Vagina (tissue), 2 donors: ENCODE measurements at regions not wholly inside any gene's neighbourhood (a gene's known extent, or its start where the extent isn't known, plus 50 kb on each side); places are given as distances from the start of the nearest gene placed in this dataset.

Source experiments
- CTCF ChIP-seq, 3 experiments: fragments of 450-650 bp in 2 of 3; fragments of 200-600 bp in 1 of 3; sonication (generic) in 1 of 3; IDR thresholded peaks; one replicate each; pipeline ENCODE4 v1.5.1; 2017 to 2019; ENCODE audit warnings: antibody characterized with exemption in 3 of 3, mild to moderate bottlenecking in 2 of 3, moderate library complexity in 2 of 3
- POLR2A ChIP-seq, 2 donors: fragments of 450-650 bp; IDR thresholded peaks; one replicate each; pipeline ENCODE4 v1.6.1; 2017; ENCODE audit warnings: antibody characterized with exemption in 2 of 2, mild to moderate bottlenecking in 2 of 2, moderate library complexity in 2 of 2
- POLR2AphosphoS5 ChIP-seq, 2 donors: sonication (generic); formaldehyde crosslinking; IDR thresholded peaks; one replicate each; pipeline ENCODE4 v1.9.0; 2017; ENCODE audit warnings: antibody characterized with exemption in 2 of 2, mild to moderate bottlenecking in 2 of 2, low read depth in 1 of 2; ENCODE audit not compliant: insufficient read depth in 1 of 2

GRCh38 chr17:13393841-13394710 lies 207.7 kb downstream of the HS3ST3A1 start:
- TF ChIP-seq POLR2A (IDR thresholded peaks at IDR 0.05) (no peak), CTCF (IDR thresholded peaks at IDR 0.05) (no peak), POLR2AphosphoS5 (IDR thresholded peaks at IDR 0.05; ENCODE audit: insufficient read depth in 1 of 2, low read depth in 1 of 2) (no peak)
